ENCODE measurements at regions not wholly inside any gene's neighbourhood (a gene's known extent, or its start where the extent isn't known, plus 50 kb on each side); places are given as distances from the start of the nearest gene placed in this dataset.
"Not testable (repeated sequence)": the region's sequence is repeated elsewhere in the genome, so short reads cannot be mapped to it uniquely, and the experiment has no call there.

- no peak for DNase-seq
Measured at GRCh38 chr3:159669766-159670165, 318.9 kb upstream of the IL12A start.

DNA sequence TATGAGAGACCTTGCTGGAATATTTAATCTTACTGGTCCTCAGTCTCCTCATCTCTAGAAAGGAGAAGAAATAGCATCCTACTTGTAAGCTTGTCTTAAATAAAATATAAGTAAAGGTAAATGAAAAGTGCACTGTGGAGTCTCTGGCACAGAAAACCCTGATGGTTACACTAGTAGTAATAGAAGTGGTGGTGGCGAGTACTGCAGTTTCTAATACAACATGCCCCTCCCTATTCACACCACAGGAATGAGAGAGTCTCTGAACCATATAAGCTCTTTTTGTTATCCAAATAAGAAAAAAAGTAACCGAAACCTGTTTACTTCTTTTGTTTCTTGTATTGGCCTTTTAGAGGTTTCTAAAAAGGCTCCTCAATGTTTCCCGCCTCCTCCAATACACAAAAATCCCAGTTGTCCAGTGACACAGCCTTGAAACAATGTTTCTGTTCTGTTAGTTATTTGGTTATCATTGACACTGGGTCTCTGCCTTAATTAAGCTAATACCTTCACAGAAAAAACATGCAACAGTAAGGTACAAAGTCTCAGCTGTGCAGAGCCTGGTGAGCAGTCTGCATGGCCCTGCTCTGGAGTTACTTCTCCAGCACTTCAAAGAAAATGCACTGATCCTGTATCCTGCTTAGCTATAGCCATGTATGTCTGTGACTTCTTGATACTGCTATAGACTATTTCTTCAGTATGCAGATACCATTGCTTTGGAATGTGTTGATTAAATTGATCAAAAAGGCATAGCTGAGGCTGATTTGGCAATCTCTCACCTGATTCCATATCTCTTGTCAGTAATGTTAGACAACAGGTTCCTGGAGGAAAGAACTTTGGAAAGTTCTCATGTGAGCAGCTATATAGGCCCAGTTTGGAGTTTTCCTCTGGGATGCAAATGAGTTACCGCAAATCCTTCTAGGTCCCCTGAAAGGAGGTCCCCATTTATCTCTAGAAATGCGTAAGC is 315.6 kb upstream of the IL12A start:
- DNase-seq: no peak

DNA sequence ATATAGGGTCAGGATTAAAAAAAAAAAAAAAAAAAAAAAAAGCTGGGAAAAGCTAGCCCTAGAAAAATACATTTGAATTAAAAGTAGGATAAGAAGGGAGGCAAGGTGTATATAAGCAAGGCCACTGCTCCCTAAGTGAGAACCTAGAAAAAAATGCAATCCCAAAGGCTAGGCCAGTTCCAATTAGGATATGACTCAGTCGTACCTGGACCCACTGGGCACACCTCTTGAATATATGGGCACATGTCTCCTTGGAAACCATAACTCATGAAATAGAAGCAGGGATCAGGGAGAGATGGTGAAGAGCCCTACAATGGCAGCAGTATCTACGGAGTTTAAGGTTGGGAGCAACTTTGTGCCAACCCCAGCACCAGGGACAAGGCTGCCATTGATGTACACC is 314.1 kb upstream of the IL12A start:
- DNase-seq: no peak

- no peak for DNase-seq
Measured at GRCh38 chr3:159675285-159675684, 313.4 kb upstream of the IL12A start.

GRCh38 chr3:159679900-159680299 is 308.7 kb upstream of the IL12A start:
- DNase-seq: no peak

DNA sequence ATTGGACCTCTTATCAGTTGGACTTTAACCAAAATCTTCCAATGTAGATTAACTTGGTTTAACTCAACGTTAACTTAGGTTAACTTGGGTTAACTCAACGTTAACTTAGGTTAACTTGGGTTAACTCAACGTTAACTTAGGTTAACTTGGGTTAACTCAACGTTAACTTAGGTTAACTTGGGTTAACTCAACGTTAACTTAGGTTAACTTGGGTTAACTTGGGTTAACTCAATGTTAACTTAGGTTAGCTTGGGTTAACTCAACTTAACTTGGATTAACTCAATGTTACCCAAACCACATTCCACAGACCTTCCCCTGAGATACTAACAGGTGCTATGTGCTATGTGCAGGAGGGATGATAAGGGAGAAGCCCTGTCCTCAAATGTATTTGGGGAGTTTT is 306.9 kb upstream of the IL12A start:
- not testable (repeated sequence) for DNase-seq

GRCh38 chr3:159685801-159686200 is 302.8 kb upstream of the IL12A start:
- DNase-seq: no peak

DNA sequence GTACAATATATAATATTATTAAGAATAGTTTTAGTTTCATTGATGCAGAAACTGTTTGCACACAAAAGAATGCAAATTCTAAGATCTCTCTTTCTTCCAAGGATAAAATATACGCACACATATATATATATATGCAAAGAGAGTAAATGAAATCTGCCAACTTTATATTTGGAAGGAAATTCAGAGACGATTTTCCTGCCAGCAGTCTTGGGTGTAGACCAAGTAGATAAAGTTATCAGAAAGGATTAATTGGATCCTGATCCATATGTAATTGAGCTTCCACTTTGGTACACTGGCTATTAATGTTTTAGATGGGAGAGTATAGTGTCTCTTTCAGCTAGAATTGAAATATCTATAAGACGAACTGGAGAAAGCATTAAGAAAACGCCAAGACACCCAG is 295.4 kb upstream of the IL12A start:
- no peak for DNase-seq

DNA sequence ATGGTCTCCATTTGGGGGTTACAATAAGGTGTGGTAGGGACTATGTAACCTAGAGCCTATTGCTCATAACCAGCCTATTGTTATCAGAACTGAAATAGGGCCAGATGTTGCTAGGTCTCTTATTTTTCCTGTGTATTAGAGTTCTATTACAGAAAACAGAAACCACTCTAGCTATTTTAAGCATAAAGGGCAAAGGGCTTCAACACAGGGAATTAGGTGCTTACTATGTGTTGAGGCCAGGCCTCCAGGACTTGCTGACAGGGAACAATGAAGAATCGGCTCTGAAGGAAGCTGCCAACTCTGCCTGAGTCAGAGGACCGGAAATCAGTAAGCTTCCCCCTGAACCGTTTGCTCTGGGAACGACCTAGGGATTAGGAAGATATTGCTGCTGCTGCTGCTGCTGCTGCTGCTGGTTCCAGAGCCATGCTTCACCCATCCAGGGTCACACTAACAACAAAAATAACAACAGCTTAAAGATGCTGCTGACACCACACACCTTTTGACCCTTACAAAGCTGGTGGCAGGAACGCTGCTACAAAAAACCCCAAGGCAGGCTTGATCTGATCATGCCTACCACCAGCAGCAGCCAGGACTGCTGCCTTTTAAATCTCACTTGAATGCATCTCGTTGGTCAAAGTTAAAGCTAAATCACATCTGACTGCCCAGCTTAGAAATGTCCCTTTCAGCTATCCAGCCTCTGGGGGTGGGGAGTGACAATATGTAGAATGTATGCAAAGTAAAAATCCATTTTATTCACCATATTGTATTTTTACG is 276.9 kb upstream of the IL12A start:
- no peak for DNase-seq

DNA sequence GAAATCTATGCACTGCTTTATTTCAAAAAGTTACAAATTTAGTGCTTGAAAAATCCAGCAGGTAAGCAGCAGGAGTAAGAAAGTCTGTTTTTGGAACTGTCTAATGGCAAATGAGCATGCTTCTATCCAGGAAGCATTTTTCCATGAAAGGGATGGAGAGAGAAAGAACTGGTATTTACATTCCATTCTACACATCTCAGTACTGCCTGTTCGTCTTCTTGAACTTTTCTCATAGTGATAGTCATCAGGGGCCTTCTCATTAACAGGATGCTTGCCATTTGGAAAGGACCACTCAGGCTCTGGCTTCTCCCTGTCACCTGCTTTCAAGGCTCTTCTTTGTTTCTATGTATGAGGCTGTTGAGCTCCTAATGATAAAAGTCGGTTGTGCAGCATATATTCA is 267.3 kb upstream of the IL12A start:
- DNase-seq: no peak

DNA sequence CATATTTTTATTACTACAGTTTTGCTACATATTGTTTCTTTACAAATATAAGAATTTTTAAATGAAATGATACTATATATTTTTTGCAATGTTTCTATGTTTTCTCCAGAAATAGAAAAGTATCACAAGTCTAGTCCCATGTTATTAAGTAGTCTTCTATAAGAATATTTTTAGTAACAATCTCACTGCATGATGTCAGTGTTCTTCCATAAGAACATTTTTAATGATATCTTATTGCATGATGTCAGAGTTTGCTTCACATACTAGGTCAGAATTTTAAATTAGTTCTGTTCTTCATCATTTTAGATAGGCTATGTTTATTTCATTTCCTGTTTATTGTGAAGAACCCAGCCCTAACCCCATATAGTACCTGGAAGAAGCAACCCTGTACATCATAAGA is 265.3 kb upstream of the IL12A start:
- no peak for DNase-seq

- no peak for DNase-seq
Measured at GRCh38 chr3:159724627-159725026, 264.0 kb upstream of the IL12A start.

- DNase-seq: no peak
Measured at GRCh38 chr3:159726231-159726964, 262.2 kb upstream of the IL12A start.

GRCh38 chr3:159727506-159727905 is 261.1 kb upstream of the IL12A start:
- no peak for DNase-seq

GRCh38 chr3:159731254-159731653 is 257.4 kb upstream of the IL12A start:
- no peak for DNase-seq

DNA sequence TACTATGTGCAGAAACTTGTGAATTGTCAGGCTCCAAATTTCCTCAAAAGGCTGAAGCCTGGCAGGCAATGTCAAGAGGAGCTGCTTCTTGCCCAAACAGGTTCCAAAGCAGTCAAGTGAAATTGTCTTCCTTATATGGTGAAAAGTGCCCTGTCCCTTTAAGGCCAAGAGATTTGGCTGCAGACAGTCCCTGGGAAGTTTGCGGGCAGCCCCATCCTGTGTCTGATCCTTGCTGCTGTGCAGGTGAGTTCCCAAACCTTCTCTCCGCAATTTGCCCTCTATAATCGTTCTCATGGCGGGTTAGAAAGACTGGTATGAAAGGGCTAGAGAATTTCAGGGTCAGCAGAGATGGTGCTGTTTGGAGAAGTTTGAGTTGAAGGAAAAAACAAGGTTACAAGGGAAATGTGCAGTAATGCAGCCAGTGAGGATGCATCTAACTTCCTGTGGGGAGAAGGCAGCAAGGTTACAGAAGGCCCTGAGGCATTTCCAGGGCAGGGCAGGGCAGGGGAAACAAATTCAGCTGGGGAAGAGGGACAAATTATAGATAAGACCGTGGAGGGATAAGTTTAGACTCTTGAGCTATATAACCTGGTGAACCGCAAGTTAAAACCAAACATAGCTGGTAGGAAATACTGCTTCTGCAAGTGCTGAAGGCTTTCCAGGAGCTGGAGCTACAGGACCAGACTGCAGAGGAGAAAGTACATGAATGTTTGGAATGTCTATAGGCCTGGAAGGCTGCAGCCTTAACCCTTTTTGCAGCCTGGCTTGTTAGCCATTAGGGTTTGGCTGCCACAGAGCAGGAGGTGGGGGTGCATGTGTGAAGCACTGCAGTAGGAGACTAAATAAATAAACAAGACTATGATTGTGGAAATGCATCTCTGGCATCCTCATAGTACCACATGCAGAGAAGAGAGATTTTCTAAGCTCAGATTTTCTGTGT is 256.2 kb upstream of the IL12A start:
- DNase-seq: no peak

GRCh38 chr3:159733194-159733860 is 255.3 kb upstream of the IL12A start:
- DNase-seq: no peak

DNA sequence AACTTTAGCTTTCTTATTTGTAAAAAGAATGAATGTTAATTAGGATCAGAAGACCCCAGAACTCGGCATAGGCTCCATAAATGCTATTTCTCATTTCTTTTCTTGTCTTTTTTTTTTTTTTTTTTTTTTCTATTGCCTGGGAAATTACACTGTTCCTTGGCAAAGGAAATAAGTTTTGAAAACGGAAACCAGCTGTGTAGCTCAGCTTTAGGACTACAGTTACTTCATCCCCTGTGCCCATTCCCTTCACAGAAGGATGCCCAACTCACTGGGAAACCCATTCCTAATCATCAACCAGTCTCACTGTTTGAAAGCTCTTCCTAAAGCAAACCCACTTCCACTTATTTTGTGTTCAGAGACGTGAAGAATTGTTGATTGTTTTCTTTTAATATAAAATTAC is 254.0 kb upstream of the IL12A start:
- DNase-seq: no peak

GRCh38 chr3:159739166-159739565 is 249.5 kb upstream of the IL12A start:
- DNase-seq: no peak

- no peak for DNase-seq
Measured at GRCh38 chr3:159739969-159740368, 248.7 kb upstream of the IL12A start.

DNA sequence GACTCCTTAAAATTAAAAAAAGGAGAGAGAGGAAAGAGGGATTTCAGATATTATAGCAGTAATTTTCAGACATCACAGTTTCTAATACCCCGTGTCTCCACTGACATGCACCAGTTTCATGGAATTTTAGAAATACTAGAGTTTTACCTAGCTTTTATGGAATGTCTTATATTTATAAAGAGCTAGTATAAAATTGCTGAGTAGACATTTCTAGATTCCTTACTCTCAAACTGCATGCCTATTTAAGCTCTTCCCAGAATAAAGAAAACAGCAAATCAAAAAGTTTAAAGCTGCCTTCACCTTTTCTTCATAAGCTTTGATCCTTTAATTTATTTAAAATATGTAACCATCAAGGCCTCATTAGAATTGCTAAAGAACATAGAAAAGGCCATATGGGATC is 247.4 kb upstream of the IL12A start:
- DNase-seq: no peak

DNA sequence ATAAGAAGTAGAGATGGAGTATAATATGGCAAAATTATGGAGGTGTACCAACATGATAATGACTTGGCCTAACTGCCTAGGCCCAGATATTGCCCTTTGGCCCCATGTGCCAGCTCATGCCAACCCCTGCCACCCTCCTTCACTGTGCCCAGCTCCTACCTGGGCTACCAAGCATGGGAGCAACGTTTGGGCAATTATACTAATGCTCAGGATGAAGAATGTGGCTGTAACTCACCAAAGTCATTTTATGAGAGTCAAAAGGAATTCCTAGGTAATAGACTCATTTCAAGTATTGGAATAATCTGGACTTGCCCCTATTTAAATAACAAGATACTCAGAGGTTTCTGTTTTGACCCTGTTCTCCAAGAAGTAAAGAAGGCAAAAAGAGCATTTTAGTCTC is 240.2 kb upstream of the IL12A start:
- DNase-seq: no peak
